HG02938 (cell line): ENCODE measurements at regions not wholly inside any gene's neighbourhood (a gene's known extent, or its start where the extent isn't known, plus 50 kb on each side); places are given as distances from the start of the nearest gene placed in this dataset.

Experiments
- ATAC-seq: cut with Tn5 transposase; IDR thresholded peaks from one replicate; pipeline ENCODE4 v1.9.1; 2021; ENCODE audit warnings: mild to moderate bottlenecking, moderate library complexity; ENCODE audit not compliant: unreplicated experiment

DNA sequence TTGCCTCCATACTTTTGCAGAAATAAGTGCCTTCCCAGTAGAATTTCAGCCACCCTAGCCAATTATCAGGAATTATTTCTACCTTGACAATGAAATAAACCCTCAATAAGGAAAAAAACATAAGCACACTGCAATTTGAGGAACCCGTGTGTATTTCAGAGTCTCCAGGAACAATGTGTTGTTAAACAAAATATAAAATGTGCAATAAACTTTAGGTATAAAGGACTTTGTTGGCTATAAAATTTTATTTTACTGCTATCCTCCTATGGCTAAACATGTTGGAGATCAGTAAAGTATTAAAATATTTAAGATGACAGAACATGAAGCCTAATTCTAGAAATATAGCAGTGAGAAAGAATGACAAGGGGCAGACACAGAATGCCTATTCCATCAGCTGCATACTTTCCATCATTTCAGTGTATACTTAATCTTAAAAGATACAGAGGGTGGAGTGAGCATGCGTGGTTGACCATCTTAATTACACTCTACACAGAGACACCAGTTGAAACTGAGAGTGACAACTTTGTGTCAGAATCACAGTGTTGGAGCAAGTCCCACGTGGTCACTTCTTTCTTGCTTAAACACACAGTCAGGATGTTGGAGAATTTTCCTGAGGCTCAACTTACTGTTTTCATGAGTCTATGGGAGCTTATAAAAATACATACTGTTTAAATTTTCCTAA lies 79.0 kb upstream of the SUCLG2 start:
- ATAC-seq = no peak

DNA sequence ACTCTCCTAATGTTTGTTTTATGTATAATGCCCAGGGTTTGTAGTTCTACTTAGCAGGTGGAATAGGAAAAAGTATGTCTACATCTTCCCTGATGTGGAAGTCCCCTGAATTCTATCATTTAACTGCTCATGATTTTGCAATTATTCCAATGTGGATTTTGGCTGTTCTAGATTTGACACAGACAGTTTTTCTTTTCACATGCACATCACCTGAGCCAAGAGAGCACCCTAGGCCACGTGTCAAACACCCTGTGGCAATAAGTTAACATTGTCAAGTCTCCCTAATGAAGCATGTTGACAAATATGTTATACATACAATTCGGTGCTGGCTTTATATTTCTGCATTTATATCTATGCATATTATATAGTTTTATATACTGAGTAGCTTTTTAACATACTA lies 70.0 kb upstream of the SUCLG2 start:
- no peak for ATAC-seq

DNA sequence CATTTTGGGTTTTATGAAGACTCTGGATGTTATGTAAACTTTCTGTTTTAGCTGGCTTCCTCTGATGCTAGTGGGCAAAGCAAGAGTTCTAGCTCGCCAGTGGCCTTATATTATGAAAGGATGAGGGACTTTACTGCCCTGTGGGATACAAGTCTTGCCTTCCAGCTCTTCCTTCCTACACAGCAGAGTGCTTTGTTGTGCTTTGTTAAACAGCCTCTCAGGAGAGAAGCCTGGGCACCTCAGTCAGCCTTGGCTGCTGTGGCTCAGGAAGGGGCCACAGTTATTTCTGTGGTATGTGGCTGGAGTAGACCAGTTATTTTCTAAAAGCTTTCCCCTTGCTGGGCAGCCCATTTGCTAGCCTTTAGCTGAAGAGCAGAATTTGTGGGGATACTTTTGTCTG lies 69.5 kb upstream of the SUCLG2 start:
- ATAC-seq = no peak

DNA sequence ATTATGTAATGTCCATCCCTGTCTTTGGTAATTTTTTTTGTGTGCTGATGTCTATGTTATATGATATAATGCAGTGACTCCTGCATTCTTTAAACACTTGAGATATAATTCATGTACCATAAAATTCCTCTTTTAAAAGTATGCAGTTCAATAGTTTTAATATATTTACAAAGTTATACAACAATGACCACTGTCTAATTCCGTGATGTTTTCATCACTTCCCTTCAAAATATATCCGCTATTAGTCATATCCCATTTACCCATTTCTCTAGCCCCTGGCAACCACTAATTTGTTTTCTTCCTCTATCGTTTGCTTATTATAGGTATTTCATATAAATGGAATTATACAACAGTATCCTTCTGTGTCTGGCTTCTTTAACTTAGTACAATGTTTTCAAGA lies 64.9 kb upstream of the SUCLG2 start:
- no peak for ATAC-seq

- ATAC-seq = no peak
Measured at GRCh38 chr3:67715971-67716370, 61.6 kb upstream of the SUCLG2 start.

GRCh38 chr3:67713764-67714469 lies 59.5 kb upstream of the SUCLG2 start:
- ATAC-seq = no peak

GRCh38 chr3:67712259-67712658 lies 57.8 kb upstream of the SUCLG2 start:
- no peak for ATAC-seq

GRCh38 chr3:67710396-67710795 lies 56.0 kb upstream of the SUCLG2 start:
- ATAC-seq = no peak

DNA sequence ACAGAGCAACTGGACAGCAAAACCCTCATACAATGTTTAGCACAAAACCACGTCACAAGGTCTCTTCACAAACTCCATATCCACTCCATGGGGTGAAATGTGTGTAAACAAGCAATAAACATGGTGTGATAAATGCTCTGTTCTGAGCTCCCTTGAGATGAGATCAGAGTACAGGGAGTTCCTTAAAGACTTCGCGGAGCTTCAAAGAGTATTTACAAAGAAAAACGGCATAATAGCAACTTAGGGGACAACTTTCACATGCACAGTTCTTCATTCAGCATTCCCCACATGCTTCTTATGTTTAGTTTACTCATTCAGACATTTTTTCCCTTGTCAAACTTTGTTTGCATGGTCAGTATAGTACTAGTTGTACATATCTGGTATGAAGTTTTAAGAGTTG lies 52.5 kb upstream of the SUCLG2 start:
- ATAC-seq = no peak

- no peak for ATAC-seq
Measured at GRCh38 chr3:67704322-67704721, 49.9 kb upstream of the SUCLG2 start.
